Sigmoid colon (tissue), 6 donors: ENCODE measurements at regions not wholly inside any gene's neighbourhood (a gene's known extent, or its start where the extent isn't known, plus 50 kb on each side); places are given as distances from the start of the nearest gene placed in this dataset.

Experiments used
- DNase-seq: peaks from one replicate; pipeline ENCODE4 v3.0.0-alpha.2; 2019
- H3K27ac ChIP-seq, 4 donors: fragments of 200-600 bp; sonication (generic); one replicate each; pipeline ENCODE4 v1.5.1; 2016 to 2019; ENCODE audit warnings: mild to moderate bottlenecking in 1 of 4
- H3K27me3 ChIP-seq, 3 donors: fragments of 200-600 bp; sonication (generic); one replicate each; pipeline ENCODE4 v1.5.1; 2019; ENCODE audit warnings: mild to moderate bottlenecking in 1 of 3
- H3K36me3 ChIP-seq, 4 donors: fragments of 200-600 bp; sonication (generic); one replicate each; pipeline ENCODE4 v1.5.1; 2016 to 2019
- H3K4me1 ChIP-seq, 4 donors: fragments of 200-600 bp; sonication (generic); one replicate each; pipeline ENCODE4 v1.5.1; 2017 to 2019
- H3K4me3 ChIP-seq, 4 donors: fragments of 200-600 bp; sonication (generic); one replicate each; pipeline ENCODE4 v1.5.1; 2017 to 2019; ENCODE audit warnings: mild to moderate bottlenecking in 2 of 4, moderate library complexity in 1 of 4
- H3K9me3 ChIP-seq, 4 donors: fragments of 200-600 bp in 3 of 4; sonication (generic) in 3 of 4; one replicate each; pipeline versions ENCODE4 v1.5.1 to v1.6.1; 2013 to 2019
- EP300 ChIP-seq, 4 donors: sonication (generic); formaldehyde crosslinking; IDR thresholded peaks; one replicate each; pipeline ENCODE4 v1.6.1; 2017; ENCODE audit warnings: antibody characterized with exemption in 4 of 4
- POLR2A ChIP-seq, 2 donors: fragments of 450-650 bp; IDR thresholded peaks; one replicate each; pipeline ENCODE4 v1.6.1; 2016; ENCODE audit warnings: antibody characterized with exemption in 2 of 2, mild to moderate bottlenecking in 2 of 2, moderate library complexity in 2 of 2
- POLR2AphosphoS5 ChIP-seq, 4 donors: sonication (generic); formaldehyde crosslinking; IDR thresholded peaks; one replicate each; pipeline ENCODE4 v1.6.1; 2017; ENCODE audit warnings: antibody characterized with exemption in 4 of 4
- WGBS, 2 donors: extraction: QIAGEN DNeasy Blood & Tissue Kit; methylation state at CpG; one replicate each; pipeline ENCODE4 v1.1.7; 2013; 5-methylcytosine and 5-hydroxymethylcytosine counted together
- intact Hi-C: fragments of 100-400 bp; cut with DNase I; formaldehyde crosslinking; loops from one replicate; pipeline ENCODE4 v1.15.1; 2023
- TF ChIP-seq, protein P1 (sequence below), 4 experiments: fragments of 450-650 bp in 3 of 4; fragments of 200-600 bp in 1 of 4; IDR thresholded peaks; one replicate each; pipeline ENCODE4 v1.5.1; 2016 to 2019; ENCODE audit warnings: antibody characterized with exemption in 4 of 4, mild to moderate bottlenecking in 3 of 4, moderate library complexity in 2 of 4
- donor health status: healthy with polysubstance abuse.
- donor health status: healthy.

DNA sequence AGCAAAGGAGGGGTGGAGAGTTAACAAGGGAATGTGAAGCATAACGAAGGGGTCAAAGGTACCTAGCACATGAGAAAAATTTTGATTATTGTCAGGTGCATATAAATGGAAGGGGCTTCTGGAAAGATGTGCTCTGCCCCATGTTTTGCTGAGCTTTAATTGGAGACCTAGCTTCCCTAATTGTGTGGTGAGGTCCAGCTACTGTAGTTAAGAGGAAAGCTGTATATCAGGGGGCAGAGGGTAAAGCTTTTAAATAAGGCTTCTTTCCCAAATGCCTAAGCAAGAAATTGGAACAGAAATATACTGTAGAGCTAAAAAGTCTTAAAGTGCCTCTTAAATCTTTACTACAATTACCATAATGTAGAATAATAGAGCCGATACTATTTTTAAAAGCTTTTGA, 267.2 kb downstream of the MAT2B start:
- WGBS, 2 donors: 75% methylated on average over 2 of the region's 2 CpGs
- Histone ChIP-seq H3K27ac (no peak overlapping the region), H3K4me3 (no peak overlapping the region), H3K36me3 (no peaks in the 10 kb centered on the region), H3K9me3 (no peaks in the 10 kb centered on the region), H3K4me1 (no peaks in the 10 kb centered on the region), H3K27me3 (no peaks in the 10 kb centered on the region)
- intact Hi-C loops: no loop called here
- DNase-seq: no peak
- TF ChIP-seq POLR2A (IDR thresholded peaks at IDR 0.05) (no peak), POLR2AphosphoS5 (IDR thresholded peaks at IDR 0.05) (no peak), EP300 (IDR thresholded peaks at IDR 0.05) (no peak)
- TF ChIP-seq, protein P1, sequence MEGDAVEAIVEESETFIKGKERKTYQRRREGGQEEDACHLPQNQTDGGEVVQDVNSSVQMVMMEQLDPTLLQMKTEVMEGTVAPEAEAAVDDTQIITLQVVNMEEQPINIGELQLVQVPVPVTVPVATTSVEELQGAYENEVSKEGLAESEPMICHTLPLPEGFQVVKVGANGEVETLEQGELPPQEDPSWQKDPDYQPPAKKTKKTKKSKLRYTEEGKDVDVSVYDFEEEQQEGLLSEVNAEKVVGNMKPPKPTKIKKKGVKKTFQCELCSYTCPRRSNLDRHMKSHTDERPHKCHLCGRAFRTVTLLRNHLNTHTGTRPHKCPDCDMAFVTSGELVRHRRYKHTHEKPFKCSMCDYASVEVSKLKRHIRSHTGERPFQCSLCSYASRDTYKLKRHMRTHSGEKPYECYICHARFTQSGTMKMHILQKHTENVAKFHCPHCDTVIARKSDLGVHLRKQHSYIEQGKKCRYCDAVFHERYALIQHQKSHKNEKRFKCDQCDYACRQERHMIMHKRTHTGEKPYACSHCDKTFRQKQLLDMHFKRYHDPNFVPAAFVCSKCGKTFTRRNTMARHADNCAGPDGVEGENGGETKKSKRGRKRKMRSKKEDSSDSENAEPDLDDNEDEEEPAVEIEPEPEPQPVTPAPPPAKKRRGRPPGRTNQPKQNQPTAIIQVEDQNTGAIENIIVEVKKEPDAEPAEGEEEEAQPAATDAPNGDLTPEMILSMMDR (IDR thresholded peaks at IDR 0.05): no peak

DNA sequence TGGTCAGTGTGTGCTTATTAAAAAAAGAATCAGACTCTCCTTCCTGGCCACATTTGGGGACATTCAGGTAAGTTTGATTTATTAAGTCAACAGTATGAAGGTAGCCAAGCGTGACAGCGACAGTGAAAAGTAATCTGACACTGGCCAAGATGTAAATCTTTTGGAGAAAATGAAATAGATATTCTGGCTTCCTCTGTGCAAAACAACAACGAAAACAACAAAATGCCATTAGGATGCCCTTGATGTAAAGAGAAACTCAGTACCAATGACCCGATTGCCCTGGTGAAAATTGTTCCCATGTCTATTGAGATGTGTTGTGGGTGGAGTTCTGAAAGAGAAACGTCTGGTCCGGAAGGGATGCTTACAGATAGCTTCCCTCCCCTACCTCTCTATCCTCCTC, 267.8 kb downstream of the MAT2B start:
- no peak for TF ChIP-seq EP300 (IDR thresholded peaks at IDR 0.05)
- no peak for TF ChIP-seq POLR2AphosphoS5 (IDR thresholded peaks at IDR 0.05)
- no peak for TF ChIP-seq POLR2A (IDR thresholded peaks at IDR 0.05)
- TF ChIP-seq, protein P1 (IDR thresholded peaks at IDR 0.05): no peak
- intact Hi-C loops: no loop called here
- no peak for DNase-seq
- H3K27ac ChIP-seq: no peak overlapping the region
- H3K4me3 ChIP-seq: no peak overlapping the region
- no peaks in the 10 kb centered on the region for H3K27me3 ChIP-seq
- no peaks in the 10 kb centered on the region for H3K36me3 ChIP-seq
- WGBS, 2 donors: 80 to 82% methylated on average over 6 of the region's 6 CpGs
- no peaks in the 10 kb centered on the region for H3K4me1 ChIP-seq
- no peaks in the 10 kb centered on the region for H3K9me3 ChIP-seq

DNA sequence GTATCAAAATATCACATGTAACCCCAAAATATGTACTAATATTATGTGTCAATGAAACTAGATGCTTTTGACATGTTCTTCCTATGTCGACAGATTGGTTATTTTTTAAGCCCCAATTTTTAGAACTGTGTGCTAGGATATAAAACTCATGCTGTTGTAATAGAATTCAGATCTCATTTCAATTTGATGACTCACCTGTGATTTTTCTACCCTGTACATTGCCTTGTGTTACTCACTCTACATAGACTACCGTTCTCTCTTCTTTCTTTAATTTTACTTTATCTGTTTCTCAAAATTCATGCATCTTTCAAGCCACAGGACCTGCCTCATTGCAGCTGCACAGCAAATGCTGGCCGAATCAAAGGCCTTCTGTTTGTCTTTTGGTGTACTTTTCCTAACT, 284.5 kb downstream of the MAT2B start:
- Histone ChIP-seq H3K27me3 (no peaks in the 10 kb centered on the region), H3K9me3 (no peaks in the 10 kb centered on the region), H3K36me3 (no peaks in the 10 kb centered on the region), H3K4me1 (no peaks in the 10 kb centered on the region), H3K4me3 (no peak overlapping the region), H3K27ac (no peak overlapping the region)
- intact Hi-C loops: no loop called here
- TF ChIP-seq, protein P1 (IDR thresholded peaks at IDR 0.05): no peak
- no peak for TF ChIP-seq EP300 (IDR thresholded peaks at IDR 0.05)
- 49 to 76% methylated on average over 3 of the region's 3 CpGs for WGBS, 2 donors
- no peak for DNase-seq

DNA sequence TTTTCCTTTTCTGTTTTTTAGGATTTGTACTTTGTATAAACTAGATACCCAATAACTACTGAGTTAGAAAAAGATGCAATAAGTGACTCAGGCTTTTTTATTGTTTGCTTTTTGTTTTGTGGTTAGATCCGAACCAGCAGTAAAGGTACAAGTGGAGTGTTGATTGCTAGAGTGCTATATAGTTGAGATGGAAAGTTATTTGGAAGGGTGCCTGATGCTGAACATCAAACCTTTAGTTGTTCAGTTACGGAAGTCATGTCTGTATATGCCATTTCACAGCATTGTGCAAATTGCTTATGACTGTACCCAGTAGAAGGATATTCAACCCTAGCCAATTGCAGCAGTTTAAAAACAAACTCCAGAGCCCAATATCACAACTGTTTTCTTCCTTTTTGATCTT, 285.1 kb downstream of the MAT2B start:
- TF ChIP-seq POLR2A (IDR thresholded peaks at IDR 0.05) (no peak), EP300 (IDR thresholded peaks at IDR 0.05) (no peak), POLR2AphosphoS5 (IDR thresholded peaks at IDR 0.05) (no peak)
- TF ChIP-seq, protein P1 (IDR thresholded peaks at IDR 0.05): no peak

DNA sequence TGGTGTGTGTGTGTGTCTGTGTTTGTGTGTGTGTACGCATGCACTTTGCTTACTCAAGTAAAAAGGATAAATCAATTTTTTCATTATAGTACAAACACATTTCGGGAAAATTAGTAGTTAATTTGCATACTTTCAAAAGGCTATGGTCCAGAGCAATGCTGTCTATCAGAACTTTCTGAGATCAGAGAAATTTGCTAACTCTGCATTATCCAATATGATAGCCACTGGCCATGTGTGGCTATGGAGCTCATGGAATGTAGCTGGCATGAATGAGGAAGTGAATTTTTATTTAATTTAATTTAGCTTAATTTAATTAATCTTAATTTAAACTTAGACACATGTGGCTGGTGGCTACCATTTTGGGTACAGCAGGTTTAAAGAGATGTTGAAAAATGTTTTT, 289.6 kb downstream of the MAT2B start:
- DNase-seq: no peak
- Histone ChIP-seq H3K4me3 (no peak overlapping the region), H3K4me1 (no peaks in the 10 kb centered on the region), H3K9me3 (no peaks in the 10 kb centered on the region), H3K27me3 (no peaks in the 10 kb centered on the region), H3K27ac (no peak overlapping the region), H3K36me3 (no peaks in the 10 kb centered on the region)
- intact Hi-C loops: no loop called here
- 94 to 95% methylated on average over 2 of the region's 2 CpGs for WGBS, 2 donors
- no peak for TF ChIP-seq EP300 (IDR thresholded peaks at IDR 0.05)
- TF ChIP-seq POLR2AphosphoS5 (IDR thresholded peaks at IDR 0.05): no peak
- no peak for TF ChIP-seq POLR2A (IDR thresholded peaks at IDR 0.05)
- TF ChIP-seq, protein P1 (IDR thresholded peaks at IDR 0.05): no peak

More for the DNA sequence above, 285.1 kb downstream of the MAT2B start:
- Histone ChIP-seq H3K36me3 (no peaks in the 10 kb centered on the region), H3K9me3 (no peaks in the 10 kb centered on the region), H3K27me3 (no peaks in the 10 kb centered on the region), H3K4me1 (no peaks in the 10 kb centered on the region), H3K27ac (no peak overlapping the region), H3K4me3 (no peak overlapping the region)
- intact Hi-C loops: no loop called here
- DNase-seq: no peak
- 22 to 68% methylated on average over 2 of the region's 2 CpGs for WGBS, 2 donors
